GM13976 (cell line): ENCODE measurements at regions not wholly inside any gene's neighbourhood (a gene's known extent, or its start where the extent isn't known, plus 50 kb on each side); places are given as distances from the start of the nearest gene placed in this dataset.

Experiments
- DNase-seq: peaks from one replicate; pipeline ENCODE4 v3.0.0; 2012; ENCODE audit warnings: low spot score
- CTCF ChIP-seq: IDR thresholded peaks from 2 replicates; pipeline ENCODE4 v1.5.1; 2012; ENCODE audit warnings: borderline replicate concordance, mild to moderate bottlenecking; ENCODE audit not compliant: insufficient read depth; ENCODE audit errors: extremely low read depth, missing control alignments, control extremely low read depth
- in situ Hi-C: fragments of 300-500 bp; cut with MboI; formaldehyde crosslinking; loops from one replicate; pipeline ENCODE4 v1.12.0; 2022; ENCODE audit warnings: low sequenced_read_pairs, mixed read lengths, inconsistent platforms; ENCODE audit not compliant: unreplicated experiment

GRCh38 chr4:29852537-29852936 lies 867.6 kb upstream of the PCDH7 start:
- no peak for DNase-seq
- in situ Hi-C loops = no loop called here
- no peak for TF ChIP-seq CTCF

GRCh38 chr4:29853833-29854232 lies 866.3 kb upstream of the PCDH7 start:
- DNase-seq = no peak
- in situ Hi-C loops = no loop called here
- no peak for TF ChIP-seq CTCF

- TF ChIP-seq CTCF = no peak
- in situ Hi-C loops = no loop called here
- no peak for DNase-seq
Observed at GRCh38 chr4:29861307-29861706, 858.9 kb upstream of the PCDH7 start.

DNA sequence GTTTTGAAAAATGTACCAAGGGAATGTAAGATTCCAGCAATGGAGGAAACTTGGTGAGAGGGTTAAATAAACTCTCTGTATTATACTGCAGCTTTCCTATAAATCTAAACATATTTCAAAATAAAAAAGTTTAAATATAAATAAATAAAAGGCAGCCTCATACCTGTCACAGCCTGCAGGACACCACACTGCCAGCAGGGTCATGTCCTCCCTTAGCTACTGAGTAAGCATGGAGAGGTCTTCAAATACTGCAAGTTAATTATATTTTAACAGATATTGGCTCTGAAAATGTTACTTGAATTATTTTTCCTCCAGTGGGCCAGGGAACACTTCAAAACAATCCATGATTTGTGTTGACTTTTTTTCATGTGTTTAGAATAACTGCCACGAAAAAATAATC lies 852.8 kb upstream of the PCDH7 start:
- no peak for TF ChIP-seq CTCF
- in situ Hi-C loops = no loop called here
- DNase-seq = no peak

DNA sequence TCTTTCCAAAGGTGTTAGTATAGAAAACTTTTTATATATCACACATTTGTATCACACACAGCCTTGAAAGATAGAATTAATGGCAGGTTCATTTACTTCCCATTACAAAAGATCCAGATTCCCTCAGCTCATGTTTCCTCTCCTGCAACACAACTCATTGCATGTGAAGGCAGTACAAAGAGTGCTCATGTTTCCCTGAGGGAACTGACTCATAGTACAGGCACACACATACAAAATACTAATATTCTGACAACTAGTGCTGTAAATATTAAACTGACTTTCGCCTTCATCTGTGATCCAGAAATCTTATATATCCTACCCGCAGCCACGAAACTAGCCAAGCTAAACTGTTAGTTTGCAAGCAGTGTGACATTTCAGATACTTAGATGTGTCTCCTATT lies 819.8 kb upstream of the PCDH7 start:
- in situ Hi-C loops = no loop called here
- no peak for TF ChIP-seq CTCF
- DNase-seq = no peak

DNA sequence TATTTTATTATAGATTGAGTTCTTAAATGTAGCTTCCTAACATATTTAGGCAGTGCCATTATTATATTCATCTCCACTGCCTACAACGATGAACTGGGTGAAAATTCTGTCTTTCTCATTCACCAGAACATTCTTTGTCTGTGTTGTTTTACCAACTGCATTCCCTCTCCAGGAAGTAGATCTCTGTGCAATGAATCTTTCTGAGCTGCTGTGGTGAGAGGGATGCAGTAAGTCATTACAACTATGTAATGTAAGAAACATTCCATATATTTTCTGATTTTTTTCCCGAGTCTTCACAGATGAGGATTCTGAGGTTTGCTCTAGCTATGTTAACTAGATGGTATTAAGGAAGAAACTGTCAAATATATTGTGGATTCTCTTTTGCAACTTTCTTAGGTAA lies 811.9 kb upstream of the PCDH7 start:
- TF ChIP-seq CTCF = no peak
- in situ Hi-C loops = no loop called here
- no peak for DNase-seq

DNA sequence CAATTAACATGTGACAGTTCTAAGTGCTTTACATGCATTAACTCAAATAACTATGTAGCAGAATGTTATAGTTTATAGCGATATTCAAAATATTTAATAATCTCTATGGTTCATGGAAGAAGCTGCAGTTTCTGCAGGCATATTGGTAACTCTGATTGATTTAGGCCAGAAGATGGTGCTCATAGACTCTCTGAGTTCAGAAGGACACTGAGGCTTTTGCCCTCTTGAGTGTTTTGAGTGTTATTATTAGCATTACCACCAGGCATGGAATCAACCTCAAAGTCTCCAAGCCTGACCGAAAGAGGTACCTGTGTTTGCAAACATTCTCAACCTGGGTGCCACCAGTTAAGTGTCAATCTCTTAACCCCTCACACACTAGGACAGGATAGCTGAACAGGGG lies 792.3 kb upstream of the PCDH7 start:
- no peak for DNase-seq
- no peak for TF ChIP-seq CTCF
- in situ Hi-C loops = no loop called here
